H9 (cell line): ENCODE measurements at regions not wholly inside any gene's neighbourhood (a gene's known extent, or its start where the extent isn't known, plus 50 kb on each side); places are given as distances from the start of the nearest gene placed in this dataset.
"Not testable (repeated sequence)": the region's sequence is repeated elsewhere in the genome, so short reads cannot be mapped to it uniquely, and the experiment has no call there.

ENCODE experiments used
- DNase-seq: peaks from one replicate; pipeline ENCODE4 v3.0.0-alpha.2; 2017
- H2AFZ ChIP-seq: one replicate; pipeline ENCODE4 v1.6.1; 2013; ENCODE audit warnings: mild to moderate bottlenecking, low read length, control low read depth, moderate library complexity
- H2AK5ac ChIP-seq: 2 replicates; pipeline ENCODE4 v1.6.1; 2013; ENCODE audit warnings: low read length, control low read depth, mixed read lengths; ENCODE audit not compliant: insufficient read length
- H2BK120ac ChIP-seq: one replicate; pipeline ENCODE4 v1.6.1; 2013; ENCODE audit warnings: low read depth, mild to moderate bottlenecking, low read length, control low read depth, inconsistent platforms; ENCODE audit not compliant: poor library complexity, severe bottlenecking
- H2BK12ac ChIP-seq: 2 replicates; pipeline ENCODE4 v1.6.1; 2013; ENCODE audit warnings: low read length, control low read depth, mixed read lengths, low read depth; ENCODE audit not compliant: insufficient read length
- H2BK15ac ChIP-seq: 2 replicates; pipeline ENCODE4 v1.6.1; 2013; ENCODE audit warnings: low read depth, low read length, control low read depth
- H2BK20ac ChIP-seq: one replicate; pipeline ENCODE4 v1.6.1; 2013; ENCODE audit warnings: low read depth, mild to moderate bottlenecking, low read length, control low read depth, inconsistent platforms; ENCODE audit not compliant: poor library complexity, severe bottlenecking
- H2BK5ac ChIP-seq: 2 replicates; pipeline ENCODE4 v1.6.1; 2013; ENCODE audit warnings: low read length, control low read depth, mixed read lengths; ENCODE audit not compliant: insufficient read length
- H3K14ac ChIP-seq: 2 replicates; pipeline ENCODE4 v1.6.1; 2013; ENCODE audit warnings: low read length, control low read depth; ENCODE audit not compliant: insufficient read depth
- H3K18ac ChIP-seq: 2 replicates; pipeline ENCODE4 v1.6.1; 2013; ENCODE audit warnings: low read depth, mild to moderate bottlenecking, mixed read lengths, low read length, control low read depth; ENCODE audit not compliant: insufficient read length
- H3K23ac ChIP-seq: 2 replicates; pipeline ENCODE4 v1.6.1; 2013; ENCODE audit warnings: low read length, control low read depth, mixed read lengths, low read depth; ENCODE audit not compliant: insufficient read length
- H3K23me2 ChIP-seq: 2 replicates; pipeline ENCODE4 v1.6.1; 2013; ENCODE audit warnings: low read depth, mild to moderate bottlenecking, mixed read lengths, low read length, control low read depth; ENCODE audit not compliant: insufficient read length, poor library complexity, severe bottlenecking
- H3K27ac ChIP-seq: 2 replicates; pipeline ENCODE4 v1.5.1; 2013; ENCODE audit warnings: low read length, control low read depth, mixed read lengths, low read depth; ENCODE audit not compliant: insufficient read length
- H3K27me3 ChIP-seq: 2 replicates; pipeline ENCODE4 v1.6.1; 2013; ENCODE audit warnings: low read length, control low read depth, inconsistent platforms; ENCODE audit not compliant: insufficient read depth
- H3K4ac ChIP-seq: 2 replicates; pipeline ENCODE4 v1.6.1; 2013; ENCODE audit warnings: low read depth, mild to moderate bottlenecking, control low read depth, inconsistent platforms, low read length, moderate library complexity
- H3K4me1 ChIP-seq: 2 replicates; pipeline ENCODE4 v1.6.1; 2013; ENCODE audit warnings: low read length, control low read depth, inconsistent platforms; ENCODE audit not compliant: insufficient read depth
- H3K4me2 ChIP-seq: 2 replicates; pipeline ENCODE4 v1.6.1; 2013; ENCODE audit warnings: low read length, control low read depth, mixed read lengths; ENCODE audit not compliant: insufficient read length, insufficient read depth
- H3K56ac ChIP-seq: 2 replicates; pipeline ENCODE4 v1.6.1; 2013; ENCODE audit warnings: low read depth, mild to moderate bottlenecking, mixed read lengths, low read length, control low read depth; ENCODE audit not compliant: insufficient read length
- H3K79me1 ChIP-seq: 2 replicates; pipeline ENCODE4 v1.6.1; 2013; ENCODE audit warnings: low read depth, mild to moderate bottlenecking, moderate library complexity, low read length, control low read depth, inconsistent platforms; ENCODE audit not compliant: insufficient read depth, poor library complexity, severe bottlenecking
- H3K79me2 ChIP-seq: 2 replicates; pipeline ENCODE4 v1.6.1; 2013; ENCODE audit warnings: low read length, control low read depth, inconsistent platforms; ENCODE audit not compliant: insufficient read depth
- H3K9ac ChIP-seq: 2 replicates; pipeline ENCODE4 v1.6.1; 2013; ENCODE audit warnings: low read length, control low read depth, mixed read lengths; ENCODE audit not compliant: insufficient read length; ENCODE audit errors: extremely low read depth
- H3K9me3 ChIP-seq: one replicate; pipeline ENCODE4 v1.6.1; 2013; ENCODE audit warnings: low read depth, low read length, inconsistent platforms; ENCODE audit not compliant: control insufficient read depth
- H3T11ph ChIP-seq: one replicate; pipeline ENCODE4 v1.6.1; 2013; ENCODE audit warnings: mild to moderate bottlenecking, low read length, control low read depth, inconsistent platforms
- H4K20me1 ChIP-seq: one replicate; pipeline ENCODE4 v1.6.1; 2013; ENCODE audit not compliant: control insufficient read depth, insufficient read length, insufficient read depth
- H4K5ac ChIP-seq: 2 replicates; pipeline ENCODE4 v1.6.1; 2013; ENCODE audit warnings: low read depth, mild to moderate bottlenecking, mixed read lengths, low read length, control low read depth; ENCODE audit not compliant: insufficient read length
- H4K8ac ChIP-seq: replicated peaks from 2 replicates; pipeline ENCODE4 v1.6.1; 2013; ENCODE audit warnings: low read length, control low read depth, mixed read lengths, low read depth; ENCODE audit not compliant: insufficient read length
- H4K91ac ChIP-seq: 2 replicates; pipeline ENCODE4 v1.6.1; 2013; ENCODE audit warnings: low read depth, mild to moderate bottlenecking, moderate library complexity, mixed read lengths, low read length, control low read depth; ENCODE audit not compliant: insufficient read length
- H3K27ac Mint-ChIP-seq, 3 experiments: 2 replicates in 2 of 3; 3 replicates in 1 of 3; pipeline ENCODE4 v1.8.0; 2020 to 2021; ENCODE audit warnings: mixed read lengths in 3 of 3, mild to moderate bottlenecking in 1 of 3, moderate library complexity in 1 of 3
- H3K27me3 Mint-ChIP-seq: 2 replicates; pipeline ENCODE4 v1.8.0; 2021; ENCODE audit warnings: low read depth, mild to moderate bottlenecking, moderate library complexity, mixed read lengths
- H3K36me3 Mint-ChIP-seq, 3 experiments: 2 replicates in 2 of 3; 3 replicates in 1 of 3; pipeline ENCODE4 v1.8.0; 2020 to 2021; ENCODE audit warnings: low read depth in 3 of 3, mixed read lengths in 3 of 3; ENCODE audit not compliant: insufficient read depth in 1 of 3
- H3K4me1 Mint-ChIP-seq, 2 experiments: 2 replicates each; pipeline ENCODE4 v1.8.0; 2020; ENCODE audit warnings: mixed read lengths in 2 of 2
- H3K4me3 Mint-ChIP-seq, 2 experiments: 2 replicates in 1 of 2; 3 replicates in 1 of 2; pipeline ENCODE4 v1.8.0; 2020 to 2021; ENCODE audit warnings: mild to moderate bottlenecking in 2 of 2, mixed read lengths in 2 of 2, moderate library complexity in 1 of 2
- H3K9me3 Mint-ChIP-seq, 2 experiments: 2 replicates in 1 of 2; 3 replicates in 1 of 2; pipeline ENCODE4 v1.8.0; 2020; ENCODE audit warnings: mild to moderate bottlenecking in 2 of 2, mixed read lengths in 2 of 2, moderate library complexity in 1 of 2
- CTCF ChIP-seq: fragments of 200-600 bp; sonication (generic); conservative IDR thresholded peaks from 3 replicates; pipeline ENCODE4 v1.8.0; 2021; ENCODE audit warnings: antibody characterized with exemption, mild to moderate bottlenecking
- WGBS: extraction: QIAGEN DNeasy Blood & Tissue Kit; methylation state at CpG from one replicate; pipeline ENCODE4 v1.1.7; 2013; ENCODE audit warnings: missing lambda C conversion rate, low lambda C conversion rate, mixed read lengths; ENCODE audit not compliant: insufficient read length; ENCODE audit errors: extremely low coverage; 5-methylcytosine and 5-hydroxymethylcytosine counted together

- Histone ChIP-seq H3K27ac (no peak overlapping the region), H3K27me3 (no peaks in the 10 kb centered on the region), H3K79me2 (no peaks in the 10 kb centered on the region), H3K9me3 (no peaks in the 10 kb centered on the region), H3K14ac (no peak overlapping the region), H3T11ph (no peak overlapping the region), H4K5ac (no peak overlapping the region), H2AFZ (no peak overlapping the region), H3K9ac (no peak overlapping the region), H3K4ac (no peak overlapping the region), H2BK120ac (no peak overlapping the region), H2BK5ac (no peak overlapping the region), H4K20me1 (no peaks in the 10 kb centered on the region), H2BK12ac (no peak overlapping the region), H3K4me1 (no peaks in the 10 kb centered on the region), H3K23ac (no peak overlapping the region), H2BK20ac (no peak overlapping the region), H2BK15ac (no peak overlapping the region), H3K56ac (no peak overlapping the region), H3K18ac (no peak overlapping the region), H2AK5ac (no peak overlapping the region), H4K8ac (no peak overlapping the region), H4K91ac (no peak overlapping the region), H3K23me2 (no peaks in the 10 kb centered on the region), H3K79me1 (no peaks in the 10 kb centered on the region), H3K4me2 (no peak overlapping the region)
- H3K27me3 Mint-ChIP-seq, result no peaks in the 10 kb centered on the region
- no CpG with 5 or more reads among the region's 2 CpGs for WGBS
- no peak overlapping the region for H3K27ac Mint-ChIP-seq
- peaks cover 0 to 2% of the 10 kb centered on the region in 2 experiments; a peak in 2 of 4 replicates for H3K4me1 Mint-ChIP-seq
- H3K9me3 Mint-ChIP-seq, result no peaks in the 10 kb centered on the region
- no peak for DNase-seq
- no peak overlapping the region for H3K4me3 Mint-ChIP-seq
- no peaks in the 10 kb centered on the region for H3K36me3 Mint-ChIP-seq
- no peak for TF ChIP-seq CTCF
Measured at GRCh38 chr10:60589376-60589775, 188.9 kb upstream of the CDK1 start.

- not testable (repeated sequence) for H2BK5ac ChIP-seq, H2BK15ac ChIP-seq, H3K4me1 ChIP-seq, H2BK120ac ChIP-seq, H3K9me3 Mint-ChIP-seq, H3K23ac ChIP-seq, H3K14ac ChIP-seq, H3K36me3 Mint-ChIP-seq, H4K20me1 ChIP-seq, H4K8ac ChIP-seq, H3K9ac ChIP-seq, H3K79me2 ChIP-seq, H3K27ac Mint-ChIP-seq, H3K79me1 ChIP-seq, H3K27me3 Mint-ChIP-seq, H3K18ac ChIP-seq, H3K4ac ChIP-seq, H2BK12ac ChIP-seq, H3K56ac ChIP-seq, H3K4me3 Mint-ChIP-seq, H4K5ac ChIP-seq, H3K4me2 ChIP-seq, H3K27me3 ChIP-seq, H4K91ac ChIP-seq, H3T11ph ChIP-seq, H3K27ac ChIP-seq, H2AFZ ChIP-seq, H2AK5ac ChIP-seq, H2BK20ac ChIP-seq, H3K4me1 Mint-ChIP-seq, H3K9me3 ChIP-seq, DNase-seq, H3K23me2 ChIP-seq
- no CpG with 5 or more reads among the region's 2 CpGs for WGBS
Measured at GRCh38 chr10:60581782-60582181, 192.1 kb upstream of the ANK3 start.
